ENCODE measurements at regions not wholly inside any gene's neighbourhood (a gene's known extent, or its start where the extent isn't known, plus 50 kb on each side); places are given as distances from the start of the nearest gene placed in this dataset.

DNA sequence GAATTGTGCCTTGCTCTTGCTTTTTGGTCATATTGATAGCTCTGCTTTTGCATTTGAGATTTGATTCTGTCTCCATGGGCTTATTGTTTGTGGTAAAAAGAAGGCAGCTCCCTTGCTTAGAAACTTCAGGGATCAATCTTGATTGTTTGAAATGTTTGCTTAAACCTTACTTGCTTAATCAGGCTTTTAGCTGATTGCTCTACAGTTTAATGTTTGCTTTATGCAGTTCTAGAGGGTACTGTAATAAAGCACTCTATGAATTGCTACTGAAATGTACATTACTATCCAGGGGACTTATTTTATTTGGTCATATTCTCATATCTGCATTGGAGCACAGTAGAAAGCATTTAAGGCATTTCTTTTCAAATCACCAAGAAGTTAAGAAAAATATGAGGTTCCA lies 545.4 kb upstream of the HS3ST5 start:
- Histone ChIP-seq H3K36me3 (ENCODE audit: control insufficient read depth in 2 of 2, extremely low read depth in 1 of 2, insufficient read depth in 2 of 2, low read length in 2 of 2) (no peaks in the 10 kb centered on the region), H3K79me2 (ENCODE audit: control insufficient read depth, insufficient read depth, low read length) (no peaks in the 10 kb centered on the region), H2AFZ (ENCODE audit: low read depth, low read length) (no peak overlapping the region), H3K9me1 (replicated peaks; ENCODE audit: control insufficient read depth, extremely low read depth, insufficient read depth, low read length) (no peaks in the 10 kb centered on the region), H4K20me1 (replicated peaks; ENCODE audit: control insufficient read depth, extremely low read depth, insufficient read depth, low read length) (no peaks in the 10 kb centered on the region), H3K27me3 (ENCODE audit: control insufficient read depth in 2 of 2, insufficient read depth in 2 of 2, low read length in 2 of 2) (no peaks in the 10 kb centered on the region), H3K9me3 (replicated peaks; ENCODE audit: control insufficient read depth, insufficient read depth, low read length) (peaks cover 3% of the 10 kb centered on the region), H3K27ac (ENCODE audit: insufficient read depth, low read depth, low read length) (no peak overlapping the region), H3K4me3 (replicated peaks in 1 of 3; ENCODE audit: insufficient read depth in 1 of 3, low read depth in 1 of 3, low read length in 3 of 3) (no peak overlapping the region), H3K4me2 (ENCODE audit: insufficient read depth, low read length) (no peak overlapping the region), H3K4me1 (ENCODE audit: control insufficient read depth, extremely low read depth, insufficient read depth, low read length) (no peaks in the 10 kb centered on the region), H3K9ac (replicated peaks; ENCODE audit: extremely low read depth, insufficient read depth, low read length) (no peak overlapping the region)
- dilution Hi-C loops (cut with MboI; ENCODE audit: extremely low pct_ligation_motif_present, low sequenced_read_pairs) (no loop called here), intact Hi-C loops (cut with micrococcal nuclease) (no loop called here)
- DNase-seq (ENCODE audit: low read depth, low spot score) (no peak), FAIRE-seq (no peak)
- ChIA-PET CTCF (no interaction called here), POLR2A (no interaction called here)
- BruUV-seq (replicated peaks), result no TSS peak
- TF ChIP-seq POLR2AphosphoS5 (IDR thresholded peaks at IDR 0.05; ENCODE audit: insufficient read depth, low read depth, low read length) (no peak), EZH2 (IDR thresholded peaks at IDR 0.05; ENCODE audit: borderline replicate concordance, low read depth, low read length, severe bottlenecking) (no peak), MYC (IDR thresholded peaks at IDR 0.05; ENCODE audit: low read depth, low read length) (no peak), GATA2 (IDR thresholded peaks at IDR 0.05; ENCODE audit: insufficient read depth, insufficient read length, low read depth, low read length) (no peak), JUN (IDR thresholded peaks at IDR 0.05; ENCODE audit: borderline replicate concordance, insufficient read depth, insufficient read length, low read depth) (no peak), POLR2A (IDR thresholded peaks at IDR 0.05; ENCODE audit: low read depth, low read length) (no peak), FOS (IDR thresholded peaks at IDR 0.05; ENCODE audit: borderline replicate concordance, insufficient read depth, low read length) (no peak)
- TF ChIP-seq, protein P1, sequence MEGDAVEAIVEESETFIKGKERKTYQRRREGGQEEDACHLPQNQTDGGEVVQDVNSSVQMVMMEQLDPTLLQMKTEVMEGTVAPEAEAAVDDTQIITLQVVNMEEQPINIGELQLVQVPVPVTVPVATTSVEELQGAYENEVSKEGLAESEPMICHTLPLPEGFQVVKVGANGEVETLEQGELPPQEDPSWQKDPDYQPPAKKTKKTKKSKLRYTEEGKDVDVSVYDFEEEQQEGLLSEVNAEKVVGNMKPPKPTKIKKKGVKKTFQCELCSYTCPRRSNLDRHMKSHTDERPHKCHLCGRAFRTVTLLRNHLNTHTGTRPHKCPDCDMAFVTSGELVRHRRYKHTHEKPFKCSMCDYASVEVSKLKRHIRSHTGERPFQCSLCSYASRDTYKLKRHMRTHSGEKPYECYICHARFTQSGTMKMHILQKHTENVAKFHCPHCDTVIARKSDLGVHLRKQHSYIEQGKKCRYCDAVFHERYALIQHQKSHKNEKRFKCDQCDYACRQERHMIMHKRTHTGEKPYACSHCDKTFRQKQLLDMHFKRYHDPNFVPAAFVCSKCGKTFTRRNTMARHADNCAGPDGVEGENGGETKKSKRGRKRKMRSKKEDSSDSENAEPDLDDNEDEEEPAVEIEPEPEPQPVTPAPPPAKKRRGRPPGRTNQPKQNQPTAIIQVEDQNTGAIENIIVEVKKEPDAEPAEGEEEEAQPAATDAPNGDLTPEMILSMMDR (IDR thresholded peaks at IDR 0.05; ENCODE audit: extremely low read depth in 1 of 2, insufficient read depth in 1 of 2, low read depth in 1 of 2, low read length in 2 of 2), result no peak
- TF ChIP-seq, protein P2, sequence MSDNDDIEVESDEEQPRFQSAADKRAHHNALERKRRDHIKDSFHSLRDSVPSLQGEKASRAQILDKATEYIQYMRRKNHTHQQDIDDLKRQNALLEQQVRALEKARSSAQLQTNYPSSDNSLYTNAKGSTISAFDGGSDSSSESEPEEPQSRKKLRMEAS (IDR thresholded peaks at IDR 0.05; ENCODE audit: insufficient read depth, insufficient read length), result no peak
